HG03432 (cell line): ENCODE measurements at regions not wholly inside any gene's neighbourhood (a gene's known extent, or its start where the extent isn't known, plus 50 kb on each side); places are given as distances from the start of the nearest gene placed in this dataset.

ENCODE experiments used
- ATAC-seq: cut with Tn5 transposase; IDR thresholded peaks from one replicate; pipeline ENCODE4 v1.9.1; 2021; ENCODE audit warnings: mild to moderate bottlenecking, moderate library complexity; ENCODE audit not compliant: unreplicated experiment

DNA sequence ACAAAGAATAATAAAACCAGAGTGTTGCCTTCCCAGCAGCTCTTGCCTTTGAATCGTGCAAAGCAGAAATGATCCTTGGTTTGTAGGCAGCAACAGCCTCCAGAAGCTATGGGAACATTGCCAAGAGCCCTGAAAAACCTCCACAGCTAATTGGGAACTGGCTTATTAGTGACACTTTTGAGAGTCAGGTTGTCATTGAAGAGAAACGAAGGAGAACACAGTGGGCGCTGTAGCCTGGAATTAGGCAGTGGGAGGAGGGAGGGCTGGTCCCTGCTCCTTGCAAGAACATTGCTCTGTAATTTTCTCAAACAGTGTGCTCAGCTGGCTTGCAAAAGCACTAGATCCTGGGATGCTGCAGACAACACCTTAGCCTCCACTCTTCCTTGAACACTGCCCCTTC is 331.5 kb upstream of the EMCN start:
- ATAC-seq, result no peak

DNA sequence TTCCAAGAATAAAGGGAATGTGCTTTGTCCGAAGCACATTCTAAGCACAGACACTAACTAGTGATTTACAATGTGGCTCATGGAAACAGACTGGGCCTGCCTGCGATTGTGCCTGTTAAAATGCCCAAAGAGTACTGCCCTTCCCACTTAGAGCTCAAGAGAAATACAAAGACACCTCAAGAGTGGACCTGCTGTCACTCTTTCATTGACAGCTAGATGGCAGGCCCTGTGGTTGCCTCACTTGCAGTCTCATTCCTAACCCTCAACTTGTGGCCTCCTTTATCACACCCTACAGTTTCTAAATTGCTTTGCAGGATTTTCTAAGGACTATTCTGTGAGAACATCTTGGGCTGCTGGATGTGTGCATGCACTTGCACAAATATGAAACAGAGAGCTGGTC is 331.0 kb upstream of the EMCN start:
- peak; percentile 82 for ATAC-seq

DNA sequence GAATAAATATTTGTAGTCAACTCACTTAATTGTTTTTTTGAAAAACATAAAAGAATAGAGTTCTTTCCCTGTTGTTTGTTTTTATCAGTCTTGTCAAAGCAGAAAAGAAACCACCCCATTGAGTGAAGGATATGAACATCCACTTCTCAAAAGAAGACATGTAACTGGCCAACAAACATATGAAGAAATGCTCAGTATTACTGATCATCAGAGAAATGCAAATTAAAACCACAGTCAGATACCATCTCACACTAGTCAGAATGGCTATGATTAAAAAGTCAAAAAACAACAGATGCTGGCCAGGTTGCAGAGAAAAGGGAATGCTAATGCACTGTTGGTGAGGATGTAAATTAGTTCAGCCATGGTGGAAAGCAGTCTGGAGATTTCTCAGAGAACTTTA is 326.1 kb upstream of the EMCN start:
- ATAC-seq, result peak; percentile 79

DNA sequence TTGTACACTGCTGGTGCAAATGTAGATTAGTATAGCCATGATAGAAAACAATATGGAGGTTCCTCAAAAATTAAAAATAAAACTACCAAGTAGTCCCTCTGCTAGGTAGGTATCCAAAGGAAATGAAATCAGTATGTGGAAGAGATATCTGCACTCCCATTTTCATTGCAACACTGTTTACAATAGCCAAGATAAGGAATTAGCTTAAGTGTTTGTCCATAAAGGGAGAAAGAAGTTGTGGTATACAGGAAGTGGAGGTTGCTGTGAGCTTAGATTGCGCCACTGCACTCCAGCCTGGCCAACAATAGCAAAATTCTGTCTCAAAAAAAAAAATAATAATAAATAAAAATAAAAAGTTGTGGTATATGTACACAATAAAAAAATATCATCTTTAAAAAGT is 325.0 kb upstream of the EMCN start:
- no peak for ATAC-seq

DNA sequence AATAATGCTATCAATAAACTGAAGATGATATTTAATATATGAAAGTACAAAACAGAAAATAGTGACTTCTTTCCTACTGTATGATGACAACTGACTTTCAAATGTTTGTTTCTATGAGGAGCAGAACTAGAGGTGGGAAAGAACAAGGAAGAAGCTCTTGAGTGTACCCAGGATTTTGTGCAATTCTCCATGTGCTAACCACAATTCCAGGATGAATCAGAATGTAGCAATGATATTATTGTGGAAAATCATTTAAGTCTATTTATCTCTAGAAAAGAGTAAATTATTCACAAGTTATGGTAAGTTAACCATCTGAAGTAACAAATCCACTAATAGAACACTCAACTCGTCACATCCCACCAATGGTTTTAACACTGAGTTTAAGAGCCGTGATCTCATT is 324.1 kb upstream of the EMCN start:
- ATAC-seq, result no peak

DNA sequence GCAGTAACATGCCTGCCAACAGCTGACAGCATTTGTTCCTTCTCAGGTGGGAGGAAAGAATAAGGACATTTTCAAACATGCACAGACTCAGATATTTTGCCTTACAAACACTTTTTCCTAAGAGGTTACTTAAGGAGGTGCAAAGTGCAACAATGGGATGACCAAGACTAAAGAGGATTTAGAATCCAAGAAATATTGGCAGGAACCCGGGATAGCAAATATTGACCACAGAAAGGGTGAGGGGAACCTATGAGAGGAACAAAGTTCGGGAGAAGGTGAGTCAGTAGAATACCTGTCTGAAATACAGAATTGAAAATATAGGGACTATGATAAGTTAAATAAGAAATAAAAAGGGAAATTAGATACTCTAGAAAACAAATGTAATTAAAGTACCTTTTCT is 321.9 kb upstream of the EMCN start:
- ATAC-seq, result no peak

DNA sequence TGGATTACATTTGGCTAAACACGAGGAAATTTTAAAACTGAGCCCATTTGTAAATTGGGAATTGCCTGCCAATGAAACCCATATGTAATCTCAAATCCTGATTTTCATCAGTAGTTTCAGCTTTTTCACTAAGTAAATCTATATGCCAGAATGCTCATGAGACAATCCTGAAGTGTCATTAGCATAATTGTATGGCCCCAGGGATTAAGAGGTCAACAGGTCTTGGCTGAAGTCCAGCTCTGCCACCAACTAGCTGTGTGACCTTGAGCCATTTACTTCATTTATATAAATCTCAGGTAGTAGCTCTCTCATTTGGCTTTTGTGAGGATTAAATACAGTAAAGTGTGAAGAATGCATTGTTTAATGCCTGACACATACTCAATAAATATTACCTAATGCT is 320.5 kb upstream of the EMCN start:
- ATAC-seq, result no peak

DNA sequence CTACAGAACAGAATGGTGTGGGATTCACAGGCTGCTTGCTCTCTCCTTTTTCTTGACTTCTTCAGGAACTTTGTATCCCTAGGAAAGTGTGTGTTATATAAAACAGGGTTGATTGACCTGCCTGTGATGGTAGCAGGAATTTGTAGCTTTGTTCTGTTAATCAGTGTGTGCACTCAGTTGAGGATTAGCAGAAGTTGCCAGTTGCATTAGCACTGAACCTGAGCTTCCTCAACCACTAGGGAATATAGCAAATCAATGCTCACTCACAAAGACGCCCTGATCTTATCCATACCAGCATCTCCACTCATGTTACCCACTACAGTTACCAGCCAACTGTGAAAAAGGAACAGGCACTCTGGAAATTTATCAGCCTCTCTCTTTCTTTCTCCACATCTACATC is 319.1 kb upstream of the EMCN start:
- ATAC-seq, result no peak

DNA sequence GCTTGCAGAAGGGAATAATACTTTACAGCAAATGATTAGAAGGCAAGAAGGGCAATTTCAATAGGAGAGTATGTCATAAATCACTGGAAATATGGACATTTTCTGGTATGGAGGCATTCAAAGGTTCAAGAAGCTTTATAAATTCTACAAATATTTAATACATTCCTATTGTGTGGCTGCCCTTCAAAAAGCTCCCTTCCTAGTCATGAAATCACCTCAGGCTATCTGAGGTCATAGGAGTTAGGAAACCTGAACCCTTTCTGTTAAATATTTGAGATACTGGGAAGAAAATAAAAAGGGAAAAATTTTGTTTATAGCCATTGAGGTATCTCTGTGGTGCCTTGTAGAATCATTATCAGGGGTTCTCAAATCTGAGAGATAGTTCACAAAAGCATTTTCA is 316.8 kb upstream of the EMCN start:
- no peak for ATAC-seq

DNA sequence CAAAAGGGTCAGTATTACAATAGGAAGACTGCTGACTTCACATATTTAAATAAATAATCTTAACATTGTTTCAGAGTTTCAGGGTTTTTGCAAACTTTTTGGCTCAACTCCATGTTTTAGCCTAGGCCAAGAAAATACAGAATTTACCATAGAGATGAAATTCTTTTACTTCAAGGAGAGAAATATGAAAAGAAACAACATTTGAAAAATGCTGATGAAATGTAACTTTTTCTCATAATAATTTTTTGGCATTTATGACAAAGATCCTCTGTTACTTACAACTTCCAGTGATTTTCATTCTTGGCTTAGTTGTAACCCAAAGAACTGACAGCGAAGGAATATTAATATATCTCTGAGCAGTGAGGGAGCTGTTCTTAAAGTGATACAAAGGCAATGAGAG is 316.1 kb upstream of the EMCN start:
- no peak for ATAC-seq

DNA sequence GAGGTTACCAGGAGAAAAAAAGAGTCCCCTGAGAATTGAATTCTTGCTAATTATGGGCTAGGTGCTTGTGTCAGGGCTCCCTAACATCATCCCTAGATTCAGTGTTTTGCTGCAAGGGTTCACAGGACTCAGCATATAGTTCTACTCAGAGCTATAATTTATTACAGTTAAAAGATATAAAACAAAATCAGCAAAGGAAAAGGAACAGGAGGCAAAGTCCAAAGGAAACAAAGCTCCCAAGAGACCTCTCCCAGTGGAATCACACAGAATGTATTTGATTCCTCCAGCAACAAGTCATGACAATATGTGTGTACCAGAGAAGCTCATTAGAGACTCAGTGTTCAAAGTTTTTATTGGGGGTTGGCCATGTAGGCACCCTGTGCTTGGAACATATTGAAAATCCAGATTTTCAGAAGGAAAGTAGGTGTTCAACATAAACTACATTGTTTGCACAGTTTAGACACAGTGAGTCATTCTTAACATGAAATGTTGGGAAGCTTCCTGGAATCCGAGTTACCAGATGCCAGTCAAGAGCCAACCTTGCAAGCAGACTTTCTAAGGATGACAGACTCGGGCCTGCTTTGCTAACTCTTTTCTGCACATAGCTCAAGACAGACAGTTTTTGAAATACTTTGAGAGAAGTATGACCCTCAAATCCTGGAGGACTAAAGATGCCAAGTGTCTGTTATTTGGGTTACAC is 311.3 kb upstream of the EMCN start:
- ATAC-seq, result no peak

DNA sequence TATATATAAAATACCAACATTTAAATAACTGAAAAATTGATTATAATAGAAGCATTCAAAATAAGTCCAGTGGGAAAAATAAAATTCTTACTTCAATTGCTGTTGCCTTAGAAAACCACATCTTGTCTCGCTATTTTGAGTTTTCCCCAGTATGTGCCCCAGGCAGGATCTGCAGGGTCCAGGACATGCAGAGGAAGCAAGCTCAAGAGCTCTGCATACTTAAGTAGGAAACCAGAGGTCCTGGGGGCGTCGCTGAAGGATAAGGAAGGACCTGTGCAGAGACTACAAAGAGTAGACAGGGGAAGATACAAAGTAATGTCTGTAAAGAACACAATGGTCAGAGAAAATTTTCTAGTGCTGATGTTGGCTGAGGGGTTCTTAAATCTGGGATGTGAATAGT is 310.5 kb upstream of the EMCN start:
- ATAC-seq, result no peak

DNA sequence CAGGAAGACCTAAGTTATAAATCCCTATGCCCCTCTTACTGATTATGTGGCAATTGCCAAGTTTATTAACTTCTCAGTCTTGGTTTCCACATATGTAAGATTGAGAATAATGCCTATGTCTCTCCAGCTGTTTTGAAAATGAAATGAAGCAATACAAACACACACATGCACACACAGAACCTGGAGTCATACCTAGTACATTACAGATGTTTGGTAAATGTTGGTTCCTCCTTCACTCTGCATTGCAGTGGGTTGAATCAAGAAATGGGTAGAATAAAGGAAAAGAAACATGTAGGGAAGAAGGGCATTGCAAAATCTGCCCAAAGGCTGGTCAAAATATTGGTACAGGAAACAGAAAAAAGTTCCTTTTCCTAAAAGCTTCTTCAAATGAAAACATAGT is 309.9 kb upstream of the EMCN start:
- ATAC-seq, result no peak

DNA sequence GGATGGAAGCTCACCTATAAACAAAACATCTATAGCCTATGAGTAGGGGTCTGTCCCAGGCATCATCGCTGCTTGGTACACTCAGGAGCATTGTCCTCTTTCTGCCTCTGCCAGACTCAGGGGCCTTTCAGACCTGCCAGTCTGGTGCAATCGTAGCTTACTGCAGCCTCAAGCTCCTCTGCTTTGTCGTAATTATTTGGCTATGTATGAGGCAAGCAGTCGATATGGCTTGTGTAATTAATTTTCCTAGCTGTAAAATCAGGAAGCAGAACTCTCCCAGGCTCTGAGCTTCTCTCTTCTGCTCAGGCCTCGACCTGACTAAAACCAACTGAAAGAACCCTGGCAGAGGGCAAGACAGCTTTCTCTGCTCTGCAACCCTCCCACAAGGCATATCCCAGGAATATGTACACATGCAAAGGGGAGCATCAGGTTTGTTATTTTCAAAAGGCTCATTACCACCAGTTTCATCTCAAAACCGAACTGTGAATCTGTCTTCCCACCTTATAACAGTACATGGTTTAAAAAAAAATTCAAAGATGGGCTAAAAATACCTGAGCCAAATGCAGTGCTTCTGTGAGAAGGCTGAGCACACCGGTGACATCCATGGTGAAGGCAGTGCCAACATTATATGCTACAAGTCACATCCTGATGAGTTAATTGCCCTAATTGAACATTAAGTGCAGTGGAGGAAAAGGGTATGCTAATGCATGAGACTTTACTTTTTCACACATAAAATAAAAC is 309.2 kb upstream of the EMCN start:
- ATAC-seq, result no peak

DNA sequence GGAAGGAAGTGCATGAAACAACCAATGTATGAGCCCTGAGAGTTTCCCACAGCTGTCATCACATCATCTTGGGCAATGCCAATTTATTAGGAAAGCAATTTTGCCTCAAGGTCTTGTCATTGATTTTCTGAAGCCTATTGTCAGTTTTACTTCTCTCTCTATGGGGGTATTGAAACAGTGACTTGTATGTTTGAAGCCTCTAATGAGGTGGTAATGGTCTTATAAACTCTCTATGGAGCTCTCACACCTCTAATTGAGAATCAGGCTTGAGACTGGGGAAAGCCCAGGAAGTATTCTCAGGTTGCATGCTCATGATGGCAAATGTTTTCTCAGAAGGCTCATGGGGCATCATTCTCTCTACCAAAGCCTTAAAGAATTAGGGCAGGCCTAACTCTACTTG is 308.2 kb upstream of the EMCN start:
- no peak for ATAC-seq

DNA sequence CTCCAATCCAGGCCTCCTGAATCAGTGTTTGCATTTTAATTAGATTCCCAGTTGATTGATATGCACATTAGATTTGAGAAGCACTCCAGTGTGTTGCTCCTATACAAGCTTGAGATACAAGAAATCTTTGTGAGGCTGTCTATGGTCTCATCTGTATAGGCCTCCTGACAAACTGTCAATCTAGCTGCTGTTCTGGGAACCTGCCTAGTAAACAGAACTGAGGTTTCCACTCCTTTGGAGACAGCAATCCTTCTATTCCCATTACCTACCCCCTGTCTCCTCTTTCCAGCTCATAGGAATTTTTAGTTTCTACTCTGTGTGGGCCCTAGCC is 306.1 kb upstream of the EMCN start:
- ATAC-seq, result peak; percentile 4

DNA sequence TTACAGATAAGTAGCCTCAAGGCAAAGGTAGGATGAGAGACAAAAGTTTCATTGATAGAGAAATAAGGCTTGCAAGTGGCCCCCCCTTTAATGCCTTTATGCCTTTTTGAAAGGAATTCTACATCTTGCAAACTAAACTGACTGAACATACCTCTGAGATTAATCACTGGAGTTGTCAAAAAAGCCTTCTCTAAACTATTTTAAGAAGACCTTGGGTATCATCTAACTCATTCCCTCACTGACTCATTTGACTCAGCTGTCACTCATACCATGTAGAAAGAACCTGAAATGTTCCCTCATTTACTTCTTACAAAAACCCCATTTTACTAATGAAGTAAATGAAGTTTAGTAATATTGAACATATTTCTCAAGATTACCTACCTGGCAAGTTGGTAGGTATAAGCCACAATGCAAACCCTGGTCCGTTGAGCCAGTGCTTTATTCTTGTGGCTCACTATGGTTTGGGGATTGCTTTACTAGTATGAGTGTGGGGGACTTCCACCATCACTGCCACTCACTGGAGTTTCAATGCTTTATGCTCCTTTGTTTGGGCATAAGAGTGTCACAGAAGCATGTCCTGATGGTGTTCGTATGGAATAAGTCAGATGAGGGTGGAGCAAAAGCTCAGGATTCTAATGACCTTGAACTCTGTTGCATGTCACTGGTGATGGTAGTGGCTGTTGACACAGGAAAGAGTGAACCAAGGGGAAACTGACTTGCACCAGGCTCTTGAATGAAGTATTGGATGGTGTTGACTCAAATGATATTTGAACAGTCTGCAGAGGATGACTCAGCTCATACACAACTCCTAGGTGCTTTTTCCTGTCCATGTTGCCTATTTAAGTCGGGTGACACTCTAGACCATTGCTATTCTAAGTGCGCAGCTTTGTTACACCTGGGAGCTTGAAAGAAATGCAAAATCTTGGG is 305.5 kb upstream of the EMCN start:
- peak; percentile 83 for ATAC-seq

DNA sequence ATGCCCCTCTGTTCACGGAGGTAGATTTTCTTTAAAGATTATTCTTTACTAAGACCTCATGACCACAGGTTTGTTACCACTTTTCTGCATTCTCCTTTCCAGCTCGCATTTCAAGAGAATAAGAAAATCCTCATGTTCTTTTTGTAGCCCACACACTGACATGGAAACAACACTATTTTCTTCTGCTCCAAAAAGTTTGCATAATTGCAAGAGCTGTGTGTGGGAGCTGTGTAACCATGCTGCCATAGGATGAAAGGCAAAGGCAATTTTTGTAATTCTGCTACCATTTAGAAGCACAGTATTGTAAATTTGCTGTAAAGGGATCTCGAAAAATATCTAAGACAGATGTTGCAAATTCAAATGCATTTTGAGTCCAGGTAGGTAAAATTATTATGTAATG is 302.4 kb upstream of the EMCN start:
- ATAC-seq, result no peak

DNA sequence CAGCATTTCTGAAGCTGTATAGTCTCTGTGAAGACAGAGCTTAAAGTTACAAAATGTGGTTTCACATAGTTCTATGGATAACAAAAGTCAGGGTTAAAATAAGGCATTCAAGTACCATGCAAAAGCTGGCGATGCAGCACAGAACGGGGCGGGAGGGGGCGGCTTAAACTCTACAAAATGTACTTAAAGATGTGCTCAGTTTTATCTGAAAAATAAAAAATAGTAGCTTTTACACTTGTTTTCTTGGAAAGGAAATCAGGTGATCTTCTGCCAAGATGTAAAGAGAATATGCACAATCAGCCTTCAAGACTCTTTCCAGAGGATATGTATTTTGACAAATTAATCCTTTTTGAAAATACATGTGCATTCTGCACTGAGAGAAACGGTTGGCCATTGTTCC is 301.7 kb upstream of the EMCN start:
- ATAC-seq, result no peak

DNA sequence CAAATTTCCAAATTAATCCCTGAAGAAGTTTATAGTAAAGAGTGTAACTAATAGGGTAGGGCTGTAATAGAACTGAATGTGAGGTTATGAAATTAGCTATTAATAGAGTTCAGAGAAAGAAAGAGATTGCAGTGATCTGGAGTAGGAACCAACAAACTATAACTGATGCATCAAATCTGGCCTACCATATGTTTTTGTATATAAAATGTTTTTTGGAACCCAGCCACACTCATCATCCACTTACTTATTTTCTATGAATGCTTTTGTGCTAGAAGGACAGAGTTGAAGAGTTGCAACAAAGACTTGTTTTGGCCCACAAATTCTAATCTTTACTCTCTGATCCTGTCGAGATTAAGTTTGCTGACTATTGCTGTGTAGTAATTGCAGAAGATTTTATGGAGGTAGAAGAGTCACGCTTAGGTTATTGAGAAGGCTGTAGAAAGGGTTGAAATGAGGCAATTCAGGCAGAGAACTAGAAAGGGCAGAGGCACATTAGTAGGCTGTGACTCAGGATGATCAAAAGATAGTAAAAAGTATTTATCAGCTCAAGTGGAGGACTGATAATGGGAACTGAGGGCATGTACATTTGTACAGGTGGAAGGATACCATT is 298.7 kb upstream of the EMCN start:
- ATAC-seq, result no peak

DNA sequence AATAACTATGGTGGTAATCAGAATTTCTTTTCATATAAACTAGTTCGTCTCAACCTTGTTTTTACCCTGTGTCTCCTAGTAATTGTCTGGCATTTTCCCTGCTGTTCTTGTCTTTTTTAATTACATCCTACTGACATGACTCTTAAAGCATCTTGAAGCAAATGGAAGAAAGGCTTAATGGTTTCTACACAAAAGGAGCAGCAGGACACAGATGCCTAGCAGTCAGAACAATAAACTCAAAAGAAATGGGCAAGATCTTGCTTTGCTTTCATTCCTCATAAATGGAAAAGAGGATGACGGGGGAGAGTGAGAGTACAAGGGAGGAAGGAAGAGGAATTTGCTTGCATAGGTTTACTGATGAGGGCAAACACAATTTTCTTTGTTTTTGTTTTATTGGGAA is 293.2 kb upstream of the EMCN start:
- ATAC-seq, result no peak

DNA sequence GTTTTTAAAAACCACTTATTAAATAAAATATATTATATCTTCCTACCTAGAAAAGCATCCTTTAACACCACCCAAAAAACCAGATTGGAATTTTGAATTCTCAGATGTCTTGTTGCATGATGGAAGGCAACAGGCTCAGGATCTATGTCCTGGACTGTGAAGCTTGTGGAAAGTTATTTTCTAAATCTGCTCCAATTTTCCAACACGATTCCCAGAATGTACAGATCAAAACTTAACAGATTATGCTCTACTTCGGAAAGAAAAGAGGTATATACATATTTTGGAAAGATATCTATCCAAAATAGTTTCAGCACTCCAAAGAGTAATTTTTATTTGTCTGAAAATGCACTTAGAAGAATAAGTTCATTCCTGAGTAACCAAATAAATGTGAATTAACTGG is 291.7 kb upstream of the EMCN start:
- ATAC-seq, result no peak
